ENCODE measurements at regions not wholly inside any gene's neighbourhood (a gene's known extent, or its start where the extent isn't known, plus 50 kb on each side); places are given as distances from the start of the nearest gene placed in this dataset.

DNA sequence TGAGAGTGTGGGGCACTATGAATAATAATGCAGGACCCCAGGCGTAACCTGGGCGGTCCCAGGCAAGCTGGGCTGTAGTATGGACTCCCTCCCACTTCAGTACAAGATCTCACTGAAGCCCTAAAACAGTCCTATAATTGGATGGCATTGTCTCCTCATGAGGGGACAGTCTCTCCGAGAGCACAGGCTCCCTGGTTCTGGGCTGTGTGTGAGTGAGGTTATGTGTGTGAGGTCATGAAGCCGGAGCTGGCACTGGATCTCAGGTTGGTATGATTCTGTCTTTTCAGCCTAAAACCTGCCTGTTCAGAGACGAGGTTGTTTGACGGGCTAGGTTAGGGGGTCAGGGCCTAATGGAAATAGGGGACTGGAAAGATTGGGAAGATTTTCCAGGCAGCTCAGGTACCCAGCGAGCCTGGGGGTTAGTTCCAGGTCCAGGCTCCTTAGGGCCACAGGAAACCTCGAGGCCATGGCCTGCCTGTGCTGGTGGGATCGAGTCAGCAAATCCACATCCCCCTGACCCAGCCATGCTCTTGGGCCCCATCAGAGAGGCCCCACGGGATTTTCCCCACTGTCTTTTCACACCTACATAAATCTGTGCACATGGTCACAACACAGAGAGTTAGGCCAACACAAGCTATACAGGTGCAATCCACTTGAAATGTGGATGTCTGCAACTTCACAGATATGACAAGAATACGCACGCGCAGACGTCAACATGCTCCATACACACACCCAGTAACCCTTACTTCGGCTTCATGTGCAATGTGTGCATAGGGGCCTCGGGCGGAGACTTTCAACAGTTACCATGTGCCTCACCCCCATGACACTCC is 94.8 kb downstream of the INHBB start:
- no peak for DNase-seq (ENCODE audit: low read depth)

DNA sequence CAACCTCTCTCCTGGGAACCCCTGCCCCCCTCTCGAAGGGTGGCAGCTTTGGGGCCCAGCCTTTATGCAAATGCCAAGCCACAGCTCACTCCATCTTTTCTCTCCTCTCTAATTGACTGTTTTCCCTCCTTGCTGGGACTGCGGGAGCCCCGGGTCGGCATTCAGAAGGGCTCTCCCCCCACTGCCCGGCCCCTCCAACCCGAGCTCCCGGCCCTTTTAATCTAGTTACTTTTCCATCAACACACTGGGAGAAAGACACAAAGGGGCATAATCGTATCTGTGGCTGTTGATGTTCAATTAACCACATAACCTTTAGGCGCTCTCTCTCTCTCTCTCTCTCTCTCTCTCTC is 95.4 kb downstream of the INHBB start:
- no peak for DNase-seq (ENCODE audit: low read depth)

DNA sequence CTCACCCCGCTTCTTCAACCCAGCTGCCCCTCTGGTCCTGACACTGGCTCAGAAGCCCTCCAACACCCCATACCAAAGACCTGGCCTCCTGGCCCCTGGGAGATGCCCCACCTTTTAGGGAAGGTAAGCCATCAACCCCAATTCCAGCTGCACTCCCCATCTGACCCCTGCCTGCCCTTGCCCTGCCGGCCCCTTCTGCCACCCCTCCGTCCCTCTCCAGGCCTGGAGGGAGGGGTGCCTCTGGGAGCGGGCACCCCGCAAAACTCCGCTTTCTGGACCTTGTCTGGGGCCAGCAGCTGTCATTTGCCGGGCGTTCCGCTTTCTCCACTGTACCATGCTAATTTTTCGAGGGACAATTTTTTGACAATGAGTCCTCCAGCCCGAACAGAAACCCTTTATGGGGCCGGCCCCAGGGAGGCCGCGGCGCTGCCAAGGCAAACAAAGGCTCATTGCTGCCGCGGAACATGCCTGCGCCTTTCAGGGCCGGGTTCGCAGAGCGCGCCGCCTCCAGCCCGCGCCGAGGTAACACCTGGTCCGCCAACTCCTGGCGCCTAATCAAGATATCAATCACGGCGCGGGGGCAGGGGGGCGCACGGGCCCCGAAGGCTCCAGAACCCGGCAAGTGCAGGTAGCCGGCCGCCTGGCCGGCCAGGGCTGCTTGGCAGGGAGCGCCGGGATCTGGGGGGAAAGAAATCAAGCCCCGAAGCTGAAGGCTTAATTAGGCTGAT is 96.0 kb downstream of the INHBB start:
- DNase-seq (ENCODE audit: low read depth), result no peak

DNA sequence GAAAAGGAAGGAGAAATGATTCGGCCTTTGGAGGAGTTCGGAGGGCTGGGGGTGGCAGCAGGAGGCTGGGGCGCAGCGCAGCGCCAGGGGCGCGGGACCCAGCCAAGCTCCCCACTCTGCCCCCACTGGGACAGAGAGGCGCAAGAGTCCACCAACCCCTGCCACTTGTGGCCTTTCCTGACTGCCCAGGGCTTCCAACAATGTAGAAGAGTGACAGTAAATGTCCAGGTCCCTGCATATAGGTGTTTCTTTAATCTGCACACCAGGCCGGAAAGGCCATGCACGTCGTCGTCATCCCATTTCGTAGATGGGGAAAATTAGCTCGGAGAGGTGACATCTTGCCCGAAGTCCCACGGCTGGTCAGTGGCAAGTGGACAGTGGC is 96.6 kb downstream of the INHBB start:
- DNase-seq (ENCODE audit: low read depth), result no peak

DNA sequence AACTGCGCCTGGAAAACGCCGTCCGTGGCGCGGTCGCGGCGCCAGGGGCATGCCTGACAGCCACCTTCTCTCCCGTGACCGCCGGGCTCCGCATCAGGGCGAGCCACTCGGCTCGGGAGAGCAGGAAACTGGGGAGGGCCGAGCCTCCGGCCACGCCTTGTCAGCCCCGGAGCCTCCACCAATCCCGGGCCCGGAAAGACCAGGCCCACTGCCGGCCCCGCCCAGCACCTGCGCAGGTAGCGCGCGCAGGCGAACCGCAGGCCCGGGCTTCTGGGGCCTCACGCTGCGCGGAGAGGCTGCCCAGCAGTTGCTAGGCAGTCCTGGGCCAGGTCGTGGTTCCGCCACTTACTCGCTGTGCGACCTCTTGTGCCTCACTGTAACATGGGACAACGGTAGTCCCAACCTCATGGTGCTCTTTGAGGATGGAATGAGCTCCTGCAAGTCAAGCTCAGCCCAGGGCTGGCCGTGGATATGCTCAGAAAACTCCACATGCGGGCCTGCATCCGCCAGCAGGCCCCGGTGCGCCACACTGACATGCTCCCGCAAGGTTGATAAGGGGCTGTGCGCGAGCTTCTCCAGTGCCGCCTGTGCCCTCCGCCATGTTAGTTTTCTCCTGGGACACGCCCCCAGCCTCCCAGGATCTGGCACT is 97.1 kb downstream of the INHBB start:
- DNase-seq (ENCODE audit: low read depth), result no peak

DNA sequence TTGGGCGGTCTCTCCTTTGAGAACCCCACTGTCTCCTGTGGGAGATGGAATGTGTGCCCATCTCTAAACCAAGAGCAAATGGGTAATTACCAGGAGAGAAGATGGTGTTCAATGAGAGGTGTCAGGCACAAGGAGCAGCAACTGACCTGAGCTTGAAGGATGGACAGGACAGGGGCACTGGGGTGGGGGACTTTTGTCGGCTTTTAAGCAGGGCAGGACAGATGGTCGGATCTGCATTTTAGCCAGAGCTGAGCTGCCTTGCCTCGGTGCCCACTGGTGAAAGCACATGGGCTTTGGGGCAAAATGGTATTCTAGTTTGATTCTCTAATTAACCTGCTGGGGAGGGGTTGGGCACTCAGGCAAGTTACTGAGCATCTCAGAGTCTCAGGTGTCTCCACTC is 98.0 kb downstream of the INHBB start:
- DNase-seq (ENCODE audit: low read depth), result no peak

DNA sequence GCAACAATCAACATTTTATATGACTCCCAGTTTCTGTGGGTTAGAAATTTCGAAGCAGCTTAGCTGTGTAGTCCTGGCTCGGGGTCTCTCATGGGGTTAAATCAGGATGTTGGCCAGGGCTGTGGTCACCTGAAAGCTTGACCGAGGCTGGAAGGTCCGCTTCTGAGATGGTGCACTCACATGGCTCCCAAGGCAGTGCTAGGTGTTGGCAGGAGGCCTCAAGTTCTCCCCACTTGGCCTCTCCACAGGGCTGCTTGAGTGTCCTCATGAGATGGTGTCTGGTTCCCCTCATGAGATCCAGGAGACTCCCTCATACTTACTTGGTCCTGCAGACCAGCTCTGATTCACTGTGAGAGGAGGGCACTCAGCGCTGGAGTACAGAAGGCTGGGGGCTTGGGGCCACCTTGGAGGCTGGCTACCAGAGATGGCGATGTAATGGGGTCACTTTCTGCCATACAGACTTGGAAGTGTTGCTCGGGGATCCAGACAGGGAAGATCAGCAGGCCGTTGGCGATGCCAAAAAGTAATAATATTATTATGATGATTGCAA is 98.8 kb downstream of the INHBB start:
- no peak for DNase-seq (ENCODE audit: low read depth)

DNA sequence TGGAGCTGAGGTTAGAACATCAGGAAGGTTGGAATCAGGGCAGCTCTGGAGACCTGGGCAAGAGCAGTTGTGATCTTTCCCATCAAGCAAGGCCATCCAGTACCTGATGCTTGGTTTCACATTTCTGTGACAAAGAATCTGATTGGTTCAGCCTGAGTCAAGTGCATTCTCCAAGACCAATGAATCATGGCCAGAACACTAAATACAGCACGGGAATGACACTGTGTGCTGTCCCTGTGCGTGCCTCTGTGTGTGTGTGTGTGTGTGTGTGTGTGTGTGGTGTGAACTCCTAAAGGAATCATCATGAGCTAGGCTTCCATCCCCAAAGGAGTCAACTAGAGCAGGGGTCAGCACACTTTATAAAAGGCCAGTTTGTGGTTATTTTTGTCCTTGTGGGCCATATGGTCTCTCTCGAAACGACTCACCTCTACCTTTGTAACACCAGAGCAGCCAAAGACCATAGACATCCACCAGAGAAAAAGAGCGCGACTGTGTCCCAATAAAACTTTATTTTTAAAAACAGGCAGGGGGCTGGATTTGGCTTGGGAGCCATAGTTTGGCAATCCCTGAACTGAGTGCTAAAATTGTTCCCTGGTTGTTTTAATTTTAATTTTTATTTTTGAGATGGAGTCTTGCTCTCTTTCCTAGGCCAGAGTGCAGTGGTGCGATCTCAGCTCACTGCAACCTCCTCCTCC is 99.7 kb downstream of the INHBB start:
- no peak for DNase-seq (ENCODE audit: low read depth)

DNA sequence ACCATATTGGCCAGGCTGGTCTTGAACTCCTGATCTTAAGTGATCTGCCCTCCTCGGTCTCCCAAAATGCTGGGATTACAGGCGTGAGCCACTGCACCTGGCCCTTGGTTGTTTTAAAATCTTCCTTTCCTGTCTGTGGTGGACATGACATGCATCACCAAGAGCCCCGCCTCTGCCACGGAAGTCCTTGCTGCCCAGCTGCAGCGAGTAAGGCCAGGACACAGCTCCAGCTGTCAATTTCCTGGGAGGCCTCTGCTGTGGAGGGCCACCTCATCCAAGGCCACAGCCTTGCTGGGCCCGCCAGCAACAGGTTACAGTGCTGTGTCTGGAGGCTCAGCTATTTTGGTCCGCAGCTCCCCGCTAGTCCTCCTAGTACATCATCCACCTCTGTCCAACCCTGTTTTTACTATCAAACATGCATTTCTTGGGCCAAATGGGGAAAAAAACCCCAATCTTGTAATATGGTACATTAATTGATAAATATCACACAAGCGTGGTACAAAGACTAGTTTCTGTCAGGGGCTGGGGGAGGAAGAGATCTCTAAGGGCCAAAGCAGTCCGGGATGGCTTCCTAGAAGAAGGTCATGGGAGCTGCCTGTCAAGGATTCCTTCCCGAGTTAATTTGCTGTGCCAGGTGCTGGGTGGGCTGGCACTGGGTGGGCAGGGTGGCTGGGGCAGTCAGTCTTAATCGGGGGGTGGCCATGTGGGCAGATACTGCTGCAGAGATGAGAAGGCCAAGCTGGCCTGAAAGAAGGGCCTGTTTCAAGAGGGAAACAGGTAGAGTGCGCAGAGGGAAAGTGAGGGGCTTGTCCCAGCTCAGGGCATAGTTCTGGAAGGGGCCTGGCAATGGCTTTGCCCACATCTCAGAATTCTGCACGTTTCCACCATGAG is 100.5 kb downstream of the INHBB start:
- DNase-seq (ENCODE audit: low read depth), result no peak

DNA sequence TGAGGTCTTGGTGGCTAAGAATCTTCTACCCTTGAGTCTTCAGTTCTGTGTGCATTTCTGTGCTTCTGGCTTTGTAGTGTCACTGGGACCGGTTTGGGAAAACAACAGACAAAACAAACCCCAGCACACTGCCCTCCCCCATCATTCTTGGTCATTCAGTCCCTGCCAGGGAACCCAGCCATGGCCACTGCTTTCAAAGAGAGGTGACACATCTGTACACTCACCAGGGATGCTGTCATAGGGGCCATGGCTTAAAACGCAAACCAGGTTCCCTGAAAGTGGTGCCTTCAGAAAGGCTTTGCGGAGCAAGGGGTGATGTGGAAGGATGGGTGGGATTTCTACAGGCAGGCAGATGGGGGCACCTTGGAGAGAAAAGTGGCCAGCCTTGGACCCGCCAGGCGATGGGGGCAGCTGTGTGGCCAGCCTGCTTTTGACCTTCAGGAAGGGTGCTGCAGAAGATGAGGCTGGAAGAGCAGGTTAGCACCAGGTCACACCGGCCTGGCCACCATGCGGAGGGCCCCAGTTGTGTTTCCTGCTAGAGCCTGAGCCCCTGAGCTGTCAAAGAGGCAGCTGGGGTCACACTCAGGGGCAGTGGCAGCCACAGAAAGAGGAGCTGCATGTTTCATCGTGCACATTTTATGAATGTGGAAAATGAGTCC is 101.3 kb downstream of the INHBB start:
- DNase-seq (ENCODE audit: low read depth), result no peak

DNA sequence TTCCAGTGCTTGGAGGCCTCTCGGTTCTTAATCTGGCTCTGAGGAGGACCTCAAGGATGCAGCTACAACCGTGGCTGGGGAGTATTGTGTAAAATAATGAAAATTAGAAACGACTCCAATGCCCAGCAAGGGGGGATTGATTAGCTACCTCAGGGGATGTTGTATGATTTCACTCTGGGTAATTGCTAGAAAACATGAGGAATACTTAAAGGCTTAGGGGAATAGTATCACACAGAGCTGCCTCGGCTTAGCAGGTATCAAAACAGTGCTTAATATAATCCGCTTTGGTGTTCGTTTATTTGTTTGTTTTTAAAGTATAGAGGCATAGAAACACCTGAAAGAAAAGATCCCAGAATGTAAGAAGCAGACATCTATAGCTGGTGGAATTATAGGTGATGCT is 102.5 kb downstream of the INHBB start:
- DNase-seq (ENCODE audit: low read depth), result no peak

DNA sequence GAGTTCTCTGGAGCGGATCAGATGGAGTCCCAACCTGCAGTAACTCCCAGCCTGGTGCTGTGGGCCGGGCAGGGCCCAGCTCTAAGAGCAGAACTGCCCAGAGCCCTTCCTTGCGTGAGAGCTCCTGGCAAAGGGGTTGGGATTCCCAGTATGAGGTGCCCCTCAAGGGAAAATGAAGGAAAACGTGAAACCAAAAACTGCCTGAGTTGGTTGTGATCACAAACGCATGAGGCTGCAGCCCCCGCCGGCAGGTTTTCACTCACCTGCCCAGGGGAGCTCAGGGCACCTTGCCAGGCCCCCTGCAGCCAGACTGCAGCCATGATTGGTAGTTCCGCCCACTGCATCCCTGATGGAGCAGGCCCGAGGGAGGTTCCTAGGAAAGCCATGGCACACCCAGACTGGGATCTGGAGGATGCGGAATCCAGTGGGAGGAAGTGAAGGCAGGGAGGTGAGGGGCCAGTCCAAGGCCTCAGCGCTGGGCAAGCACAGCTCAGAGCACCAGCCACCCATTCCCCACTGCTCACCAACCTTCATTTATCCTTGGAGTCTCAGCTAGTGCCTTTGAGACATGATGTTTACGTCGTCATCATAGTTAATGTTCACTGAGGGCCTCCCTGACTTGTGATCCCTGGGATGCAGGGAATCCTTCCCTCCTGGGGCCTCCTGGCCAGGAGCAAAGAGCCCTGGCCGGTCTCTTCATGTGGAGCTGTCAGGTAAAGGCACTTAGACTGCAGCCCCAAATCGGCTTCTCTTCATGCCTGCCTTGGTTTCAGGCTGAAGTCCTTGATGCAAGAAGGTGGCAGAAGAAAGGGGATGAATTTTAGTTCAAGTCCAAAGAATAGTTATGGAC is 103.2 kb downstream of the INHBB start:
- no peak for DNase-seq (ENCODE audit: low read depth)

DNA sequence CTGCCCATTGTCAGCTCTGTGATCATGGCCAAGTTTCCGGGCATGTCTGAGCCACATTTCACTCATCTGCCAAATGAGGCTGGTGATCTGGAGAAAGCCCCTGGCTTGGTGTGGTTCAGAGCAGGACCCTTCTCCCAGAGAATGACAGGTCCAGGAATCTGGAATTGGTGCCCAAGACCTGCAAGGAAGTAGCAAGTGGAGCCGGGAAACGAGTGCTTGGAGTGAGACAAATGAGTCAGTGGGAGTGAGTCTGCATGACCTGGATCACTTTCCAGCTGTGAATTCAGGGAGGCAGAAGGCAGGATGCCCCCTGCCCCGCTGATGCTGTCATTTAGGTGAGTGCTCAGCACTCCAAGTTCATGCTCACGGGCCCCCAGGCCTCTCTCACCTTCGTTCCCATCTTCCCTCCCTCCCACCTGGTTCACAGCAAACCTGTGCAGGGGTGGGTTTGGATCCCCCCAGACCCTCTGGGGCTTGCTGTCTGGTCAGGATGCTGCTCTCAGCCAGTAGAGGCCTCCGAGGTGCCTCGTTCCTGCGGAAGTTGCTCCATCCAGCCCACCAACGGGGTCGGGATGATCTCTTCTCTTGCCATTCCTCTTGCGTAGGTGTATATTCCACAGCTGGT is 104.4 kb downstream of the INHBB start:
- no peak for DNase-seq (ENCODE audit: low read depth)

DNA sequence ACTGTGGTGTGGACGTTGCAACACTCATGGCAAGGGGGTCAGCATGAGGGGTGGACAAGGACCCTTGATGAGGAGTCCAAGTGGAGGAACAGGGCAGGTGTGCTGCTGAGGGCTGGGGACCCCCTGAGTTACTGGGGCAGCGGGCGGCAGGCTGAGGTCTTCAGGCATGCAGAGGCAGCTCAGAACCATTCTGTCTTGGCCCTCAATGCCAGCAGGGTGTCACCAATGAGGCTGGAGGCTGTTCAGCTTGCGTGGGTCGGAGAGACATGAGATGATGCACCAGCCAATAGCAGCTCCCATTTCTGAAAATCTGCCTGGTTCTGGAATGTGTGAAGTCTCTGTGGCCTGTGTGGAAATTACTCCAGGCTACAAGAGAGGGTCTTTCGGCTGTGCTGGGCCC is 105.4 kb downstream of the INHBB start:
- DNase-seq (ENCODE audit: low read depth), result no peak

DNA sequence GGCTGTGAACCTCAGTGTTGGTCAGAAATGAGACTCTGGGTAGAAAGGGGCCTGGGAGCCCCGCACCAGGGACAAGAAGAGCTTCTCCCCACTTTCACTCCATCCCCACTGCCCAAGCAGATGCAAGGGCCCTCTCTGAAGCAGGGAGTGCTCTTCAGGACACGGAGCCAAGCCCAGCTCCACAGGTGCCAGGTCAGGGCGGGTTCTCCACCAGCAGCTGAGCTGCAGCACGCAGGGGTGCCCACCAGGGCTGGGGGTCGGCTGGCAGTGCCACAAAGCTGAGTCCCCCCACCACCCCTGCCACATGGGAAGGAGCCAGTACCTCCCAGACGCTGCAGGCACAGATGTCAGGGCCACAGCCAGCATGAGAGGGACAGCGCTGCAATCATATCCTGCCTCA is 106.2 kb downstream of the INHBB start:
- DNase-seq (ENCODE audit: low read depth), result no peak

DNA sequence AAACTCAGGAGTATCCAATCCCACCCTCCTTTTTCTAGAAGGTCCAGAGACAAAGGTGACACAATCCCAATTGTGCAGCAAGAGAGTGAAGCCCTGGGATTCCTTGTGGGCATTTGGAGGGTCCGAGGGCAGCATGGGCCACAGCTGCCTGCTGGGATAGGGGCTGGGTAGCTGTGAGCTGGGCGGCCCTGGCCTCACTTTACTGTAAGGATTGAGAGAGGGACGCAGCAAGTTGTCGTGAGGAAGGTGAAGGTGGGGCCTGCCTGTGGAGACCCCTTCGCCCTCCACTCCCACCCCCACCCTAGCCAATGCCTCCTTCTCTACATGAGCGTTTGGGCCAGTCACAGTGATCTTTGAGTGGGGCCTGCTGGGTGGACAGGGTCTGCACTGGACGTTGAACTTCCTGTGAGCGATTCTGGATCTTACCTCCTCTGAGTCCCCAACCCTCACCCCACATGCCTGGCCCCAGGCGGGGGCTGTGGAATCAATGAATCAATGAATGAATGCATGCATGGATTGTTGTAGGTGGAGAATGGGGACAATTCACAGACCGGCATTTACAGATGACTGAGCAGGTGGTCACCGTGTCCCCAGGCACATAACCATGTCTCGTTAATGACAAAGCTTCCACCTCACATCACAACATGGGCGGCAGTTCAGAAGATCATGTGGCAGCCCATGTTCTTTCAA is 107.2 kb downstream of the INHBB start:
- no peak for DNase-seq (ENCODE audit: low read depth)

DNA sequence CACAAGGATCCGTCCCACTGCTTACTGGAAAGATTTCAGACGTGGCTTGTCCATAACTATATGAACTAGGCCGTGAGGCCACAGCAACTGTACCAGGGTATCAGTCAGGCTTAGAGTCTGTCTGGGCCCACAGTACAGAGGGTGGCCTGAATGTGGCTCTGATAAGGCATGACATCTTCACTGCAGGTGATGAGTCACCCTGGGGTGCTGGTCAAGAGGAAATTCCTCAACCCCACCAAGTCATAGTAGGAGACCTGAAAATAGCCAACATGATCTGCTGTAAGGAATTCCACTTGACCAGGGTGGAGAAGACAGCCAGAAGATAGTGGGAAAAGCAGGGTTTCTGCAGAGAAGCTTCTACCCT is 107.7 kb downstream of the INHBB start:
- no peak for DNase-seq (ENCODE audit: low read depth)

DNA sequence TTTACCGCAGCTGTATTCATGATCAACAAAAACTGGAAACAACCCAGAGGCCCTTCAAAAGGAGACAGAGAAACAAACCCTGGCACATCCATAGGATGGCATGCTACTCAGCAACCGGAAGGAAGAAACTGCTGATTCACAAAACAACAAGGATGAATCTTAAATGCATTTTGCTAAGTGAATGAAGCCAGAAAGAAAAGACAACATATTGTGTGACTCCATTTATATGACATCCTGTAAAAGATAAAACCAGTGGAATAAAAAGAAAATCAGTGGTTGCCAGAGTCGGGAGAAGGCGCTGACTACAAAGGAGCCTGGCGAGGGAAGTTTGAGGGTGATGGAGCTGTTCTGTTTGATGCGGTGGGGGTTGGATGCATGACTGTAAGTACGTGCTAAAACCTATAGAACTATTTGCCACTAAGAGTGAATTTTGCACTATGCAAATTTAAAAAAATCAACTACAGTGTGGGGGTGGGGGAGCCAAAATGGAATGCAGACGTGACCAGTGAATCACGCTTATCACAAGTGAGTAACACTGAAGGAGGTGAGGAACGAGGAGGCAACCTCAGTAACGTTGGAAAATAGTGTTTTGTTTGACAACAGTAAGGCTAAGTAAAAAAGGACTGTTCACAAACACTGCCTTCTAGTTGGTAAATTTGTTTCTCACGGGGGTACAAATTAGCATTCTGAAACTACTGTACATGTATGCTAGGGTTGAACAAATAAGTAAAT is 108.9 kb downstream of the INHBB start:
- DNase-seq (ENCODE audit: low read depth), result no peak

All from activated T-cell treated with anti-CD3 and anti-CD28 coated beads for 1 hour (primary cell).